Heart left ventricle (tissue), 13 donors: ENCODE measurements at regions not wholly inside any gene's neighbourhood (a gene's known extent, or its start where the extent isn't known, plus 50 kb on each side); places are given as distances from the start of the nearest gene placed in this dataset.

Source experiments
- CTCF ChIP-seq, 12 donors: fragments of 200-600 bp; sonication (generic) in 4 of 12; IDR thresholded peaks; one replicate each; pipeline versions ENCODE4 v1.5.0 to v1.8.0; 2018 to 2022; ENCODE audit warnings: antibody characterized with exemption in 12 of 12, mild to moderate bottlenecking in 5 of 12
- POLR2A ChIP-seq, 2 donors: fragments of 450-650 bp; IDR thresholded peaks; one replicate each; pipeline ENCODE4 v1.6.1; 2017; ENCODE audit warnings: antibody characterized with exemption in 2 of 2, mild to moderate bottlenecking in 2 of 2, moderate library complexity in 2 of 2
- donor health status: ischemic (EF 13 %, LVEDD 7.1; RV severe dilation, severe dysfunction).
- donor health status: DM: no; HTN: yes; CAD: no.
- donor health status: DM: no; HTN: no; CAD: no.
- donor health status: ischemic (EF 25% LVEDD 6.9; RV normal size, moderate dysfunction).
- donor health status: ischemic (EF 25% LVEDD 5.7; RV mildly dilated, moderate dysfunction).
- donor health status: ischemic (EF 35%, LVEDD 5.7; RV mildly dilated, moderate dysfunction).
- donor health status: nonischemic (EF 11% LVEDD 7.7; RV severe dilation, severe dysfunction).
- donor health status: DM: yes; HTN: yes; CAD: no.
- donor health status: PGD.
- donor health status: ischemic (EF 29% LVEDD 5.4; RV normal size, mild dysfunction).
- donor health status: nonischemic (EF 23%, LVEDD 6.1; RV moderate dilation, normal function).

DNA sequence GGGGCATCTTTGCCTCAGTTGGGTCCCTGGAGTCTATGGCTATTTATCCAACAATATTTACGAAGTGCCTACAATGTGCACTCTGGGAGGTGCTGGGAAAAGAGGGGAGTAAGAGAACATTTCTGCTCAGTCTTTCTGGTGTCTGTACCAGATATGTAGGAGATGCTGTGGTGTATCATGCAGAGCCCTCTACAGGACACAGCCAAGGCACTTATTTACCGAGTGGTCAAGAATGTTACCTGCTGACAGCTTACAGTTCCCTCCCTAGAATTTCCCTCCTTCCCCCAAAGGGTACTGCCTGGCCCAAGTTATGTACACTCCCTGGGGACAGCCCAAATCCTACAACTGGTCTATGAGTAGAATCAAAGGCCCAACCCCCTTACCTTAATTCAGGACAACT lies 177.7 kb downstream of the C1orf94 start:
- TF ChIP-seq CTCF (IDR thresholded peaks at IDR 0.05) (no peak), POLR2A (IDR thresholded peaks at IDR 0.05) (no peak)
